K562 (cell line): ENCODE measurements at regions not wholly inside any gene's neighbourhood (a gene's known extent, or its start where the extent isn't known, plus 50 kb on each side); places are given as distances from the start of the nearest gene placed in this dataset.

Source experiments
- ATAC-seq: fragments of 200-7000 bp; cut with Tn5 transposase; 3 replicates; pipeline ENCODE4 v1.9.1; 2020; ENCODE audit warnings: moderate library complexity
- BruUV-seq: library from RNA; stranded (reverse); fragments of 400-500 nt; replicated peaks from 2 replicates; lab custom pipeline; 2021; lab: Mats Ljungman, UMichigan
- CTCF ChIA-PET: fragments of 300-600 bp; formaldehyde crosslinking; extraction: SDS; loops from one replicate; lab custom pipeline; 2021; ENCODE audit warnings: low intra/inter-chr PET ratio; lab: Yijun Ruan, JAX
- POLR2A ChIA-PET: fragments of 300-600, 350-650 bp; sonication (Branson Sonifier 250); formaldehyde crosslinking; extraction: SDS; loops from one replicate; lab custom pipeline; 2021; ENCODE audit warnings: antibody characterized with exemption, inconsistent platforms; lab: Yijun Ruan, JAX
- DNase-seq, 4 experiments: peaks; one replicate each; pipeline versions ENCODE4 v3.0.0 to v3.0.0-alpha.2; 2011 to 2018; ENCODE audit warnings: low spot score in 3 of 4, mixed read lengths in 3 of 4; ENCODE audit errors: extremely low read depth in 1 of 4
- FAIRE-seq: peaks from 2 replicates; lab custom pipeline; 2011; peaks lifted over from hg19 to GRCh38; lab: Jason Lieb, UNC
- H2AFZ ChIP-seq: 2 replicates; pipeline ENCODE4 v1.6.0; 2011; ENCODE audit warnings: low read depth, low read length, control low read depth, inconsistent platforms
- H3K27ac ChIP-seq: fragments of 200-600 bp; 3 replicates; pipeline ENCODE4 v1.8.0; 2011; ENCODE audit warnings: low read depth, mild to moderate bottlenecking, control low read depth, inconsistent platforms, low read length, moderate library complexity, mixed read lengths; ENCODE audit errors: extremely low read depth
- H3K27me3 ChIP-seq, 2 experiments: fragments of 300-600 bp in 1 of 2; 2 replicates in 1 of 2; 3 replicates in 1 of 2; pipeline versions ENCODE4 v1.6.0 to v1.8.0; 2011; ENCODE audit warnings: inconsistent platforms in 2 of 2, low read length in 2 of 2, mild to moderate bottlenecking in 1 of 2, mixed read lengths in 1 of 2, moderate library complexity in 1 of 2; ENCODE audit not compliant: control insufficient read depth in 2 of 2, insufficient read depth in 2 of 2
- H3K36me3 ChIP-seq: fragments of 300-600 bp; 3 replicates; pipeline ENCODE4 v1.8.0; 2011; ENCODE audit warnings: mild to moderate bottlenecking, low read length, inconsistent platforms; ENCODE audit not compliant: control insufficient read depth, insufficient read depth
- H3K4me1 ChIP-seq, 2 experiments: fragments of 200-600 bp in 1 of 2; replicated peaks in 1 of 2; 2 replicates in 1 of 2; 3 replicates in 1 of 2; pipeline versions ENCODE4 v1.5.1 to v1.8.0; 2011; ENCODE audit warnings: inconsistent platforms in 2 of 2, low read length in 2 of 2, mild to moderate bottlenecking in 1 of 2, mixed read lengths in 1 of 2, moderate library complexity in 1 of 2; ENCODE audit not compliant: control insufficient read depth in 2 of 2, insufficient read depth in 2 of 2
- H3K4me2 ChIP-seq: 2 replicates; pipeline ENCODE4 v1.6.1; 2011; ENCODE audit warnings: low read length, control low read depth, inconsistent platforms, mixed read lengths; ENCODE audit not compliant: insufficient read depth
- H3K4me3 ChIP-seq: fragments of 200-600 bp; sonication (generic), shearing (Covaris generic); 2 replicates; pipeline ENCODE4 v1.5.1; 2016; ENCODE audit warnings: control low read depth, inconsistent platforms
- H3K79me2 ChIP-seq: fragments of 200-600 bp; 3 replicates; pipeline ENCODE4 v1.8.0; 2011; ENCODE audit warnings: low read length, inconsistent platforms; ENCODE audit not compliant: control insufficient read depth, insufficient read depth
- H3K9ac ChIP-seq, 2 experiments: 2 replicates each; pipeline versions ENCODE4 v1.6.0 to v1.6.1; 2011; ENCODE audit warnings: low read depth in 2 of 2, low read length in 2 of 2, control low read depth in 1 of 2, inconsistent platforms in 1 of 2, mild to moderate bottlenecking in 1 of 2, mixed read lengths in 1 of 2; ENCODE audit not compliant: insufficient read depth in 1 of 2
- H3K9me1 ChIP-seq: one replicate; pipeline ENCODE4 v1.6.0; 2011; ENCODE audit warnings: inconsistent platforms, mild to moderate bottlenecking, low read length, moderate library complexity; ENCODE audit not compliant: control insufficient read depth, insufficient read depth
- H3K9me3 ChIP-seq: replicated peaks from 2 replicates; pipeline ENCODE4 v1.5.1; 2011; ENCODE audit warnings: low read depth, low read length, inconsistent platforms; ENCODE audit not compliant: control insufficient read depth, insufficient read depth
- H4K20me1 ChIP-seq: replicated peaks from 2 replicates; pipeline ENCODE4 v1.6.1; 2011; ENCODE audit warnings: low read length, inconsistent platforms, mixed read lengths; ENCODE audit not compliant: control insufficient read depth, insufficient read depth
- ATF2 ChIP-seq: sonication (generic); formaldehyde crosslinking; IDR thresholded peaks from 2 replicates; pipeline ENCODE4 v1.8.1; 2022; ENCODE audit warnings: missing genetic modification reagents
- FOXA3 ChIP-seq, 2 experiments: fragments of 450-650 bp in 1 of 2; sonication (generic) in 1 of 2; formaldehyde crosslinking; IDR thresholded peaks in 1 of 2; conservative IDR thresholded peaks in 1 of 2; 2 replicates each; pipeline versions ENCODE4 v1.4.0 to v1.8.0; 2020 to 2022; ENCODE audit warnings: mild to moderate bottlenecking in 2 of 2, missing genetic modification reagents in 1 of 2
- ILF3 ChIP-seq: fragments of 450-650 bp; IDR thresholded peaks from 2 replicates; pipeline ENCODE4 v1.6.1; 2018; ENCODE audit warnings: antibody characterized with exemption, mild to moderate bottlenecking, moderate library complexity, borderline replicate concordance
- MEF2A ChIP-seq: IDR thresholded peaks from 2 replicates; pipeline ENCODE4 v1.6.1; 2011; ENCODE audit warnings: low read depth, mild to moderate bottlenecking, low read length, moderate library complexity; ENCODE audit not compliant: control insufficient read depth
- SRSF7 ChIP-seq: fragments of 200-400 bp; formaldehyde crosslinking; optimal IDR thresholded peaks from 2 replicates; pipeline ENCODE3; 2017; ENCODE audit warnings: mild to moderate bottlenecking, low read depth, low read length
- TARDBP ChIP-seq: fragments of 450-650 bp; IDR thresholded peaks from 2 replicates; pipeline ENCODE4 v1.6.1; 2016
- ZNF395 ChIP-seq: fragments of 200-800 bp; sonication (Bioruptor generic); IDR thresholded peaks from 2 replicates; pipeline ENCODE4 v1.6.1; 2017; ENCODE audit warnings: missing genetic modification characterization, missing compliant biosample characterization
- WGBS: fragments of 100-300 bp; shearing (Covaris generic); methylation state at CpG from one replicate; pipeline ENCODE4 v1.1.6; 2016; ENCODE audit warnings: low coverage, mixed read lengths; ENCODE audit not compliant: insufficient coverage; ENCODE audit errors: missing lambda C conversion rate; 5-methylcytosine and 5-hydroxymethylcytosine counted together
- in situ Hi-C: fragments of 300-500 bp; cut with MboI; formaldehyde crosslinking; loops from 4 replicates; pipeline ENCODE4 v1.15.0; 2018; ENCODE audit warnings: inconsistent platforms, mixed read lengths
- intact Hi-C: fragments of 100-400 bp; cut with micrococcal nuclease; formaldehyde crosslinking; loops from 2 replicates; pipeline ENCODE4 v1.14.2; 2022
- TF ChIP-seq, protein P1 (sequence below): fragments of 200-800 bp; sonication (Bioruptor generic); IDR thresholded peaks from 2 replicates; pipeline ENCODE4 v1.6.1; 2017; ENCODE audit warnings: missing genetic modification characterization, missing compliant biosample characterization
- TF ChIP-seq, protein P2 (sequence below): sonication (generic); formaldehyde crosslinking; IDR thresholded peaks from 2 replicates; pipeline ENCODE4 v1.8.1; 2022; ENCODE audit warnings: missing genetic modification reagents

- no peaks in the 10 kb centered on the region for H3K36me3 ChIP-seq
- intact Hi-C loops (no loop called here), in situ Hi-C loops (no loop called here)
- no peak for ATAC-seq
- CTCF ChIA-PET, result interaction anchor here (0.7 kb wide), 1 partner anchor 609 kb away, joined by 3 read pairs; no protein-coding TSS in a partner anchor
- H3K4me1 ChIP-seq, result no peaks in the 10 kb centered on the region
- no peak overlapping the region for H3K4me3 ChIP-seq
- FAIRE-seq, result no peak
- no peak overlapping the region for H3K9ac ChIP-seq
- H2AFZ ChIP-seq, result no peak overlapping the region
- POLR2A ChIA-PET, result no interaction called here
- no peaks in the 10 kb centered on the region for H3K9me3 ChIP-seq
- no peaks in the 10 kb centered on the region for H3K79me2 ChIP-seq
- no peak overlapping the region for H3K4me2 ChIP-seq
- WGBS, result 1% methylated on average over 6 of the region's 6 CpGs
- no peak for TF ChIP-seq ZNF395
- TF ChIP-seq ATF2, result no peak
- TF ChIP-seq ILF3, result no peak
- TF ChIP-seq FOXA3 (CRISPR knock-in tag; conservative IDR thresholded peaks at IDR 0.05 in 1 of 2, IDR thresholded peaks at IDR 0.05 in 1 of 2), result no peak
- TF ChIP-seq MEF2A, result no peak
- TF ChIP-seq, protein P1, sequence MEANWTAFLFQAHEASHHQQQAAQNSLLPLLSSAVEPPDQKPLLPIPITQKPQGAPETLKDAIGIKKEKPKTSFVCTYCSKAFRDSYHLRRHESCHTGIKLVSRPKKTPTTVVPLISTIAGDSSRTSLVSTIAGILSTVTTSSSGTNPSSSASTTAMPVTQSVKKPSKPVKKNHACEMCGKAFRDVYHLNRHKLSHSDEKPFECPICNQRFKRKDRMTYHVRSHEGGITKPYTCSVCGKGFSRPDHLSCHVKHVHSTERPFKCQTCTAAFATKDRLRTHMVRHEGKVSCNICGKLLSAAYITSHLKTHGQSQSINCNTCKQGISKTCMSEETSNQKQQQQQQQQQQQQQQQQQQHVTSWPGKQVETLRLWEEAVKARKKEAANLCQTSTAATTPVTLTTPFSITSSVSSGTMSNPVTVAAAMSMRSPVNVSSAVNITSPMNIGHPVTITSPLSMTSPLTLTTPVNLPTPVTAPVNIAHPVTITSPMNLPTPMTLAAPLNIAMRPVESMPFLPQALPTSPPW (CRISPR knock-in tag), result no peak
- TF ChIP-seq, protein P2, sequence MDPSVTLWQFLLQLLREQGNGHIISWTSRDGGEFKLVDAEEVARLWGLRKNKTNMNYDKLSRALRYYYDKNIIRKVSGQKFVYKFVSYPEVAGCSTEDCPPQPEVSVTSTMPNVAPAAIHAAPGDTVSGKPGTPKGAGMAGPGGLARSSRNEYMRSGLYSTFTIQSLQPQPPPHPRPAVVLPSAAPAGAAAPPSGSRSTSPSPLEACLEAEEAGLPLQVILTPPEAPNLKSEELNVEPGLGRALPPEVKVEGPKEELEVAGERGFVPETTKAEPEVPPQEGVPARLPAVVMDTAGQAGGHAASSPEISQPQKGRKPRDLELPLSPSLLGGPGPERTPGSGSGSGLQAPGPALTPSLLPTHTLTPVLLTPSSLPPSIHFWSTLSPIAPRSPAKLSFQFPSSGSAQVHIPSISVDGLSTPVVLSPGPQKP, result no peak
- TF ChIP-seq TARDBP, result no peak
- no peak for TF ChIP-seq SRSF7
- H4K20me1 ChIP-seq, result no peaks in the 10 kb centered on the region
- H3K27ac ChIP-seq, result no peak overlapping the region
- H3K27me3 ChIP-seq, result no peaks in the 10 kb centered on the region
- no peaks in the 10 kb centered on the region for H3K9me1 ChIP-seq
- no peak for DNase-seq
- no TSS peak for BruUV-seq
Observed at GRCh38 chr18:34529358-34530335, 180.5 kb upstream of the DTNA start.
